A673 (cell line): ENCODE measurements at regions not wholly inside any gene's neighbourhood (a gene's known extent, or its start where the extent isn't known, plus 50 kb on each side); places are given as distances from the start of the nearest gene placed in this dataset.

Experiments used
- BruUV-seq: library from RNA; stranded (reverse); fragments of 400-500 nt; replicated peaks from 2 replicates; lab custom pipeline; 2021; lab: Mats Ljungman, UMichigan
- CTCF ChIA-PET: fragments of 300-600 bp; sonication (Branson Sonifier 250); formaldehyde crosslinking; loops from one replicate; lab custom pipeline; 2022; ENCODE audit warnings: antibody characterized with exemption; lab: Charles Lee
- POLR2A ChIA-PET: fragments of 300-600 bp; sonication (Branson Sonifier 250); formaldehyde crosslinking; loops from one replicate; lab custom pipeline; 2022; ENCODE audit warnings: antibody characterized with exemption; ENCODE audit not compliant: low non-redundant PET; lab: Charles Lee
- DNase-seq: peaks from one replicate; pipeline ENCODE4 v3.0.0-alpha.2; 2015; ENCODE audit warnings: low spot score
- H3K27ac ChIP-seq: fragments of 200-600 bp; sonication (generic); 2 replicates; pipeline ENCODE4 v1.5.1; 2016; ENCODE audit warnings: mixed run types, low read depth, mild to moderate bottlenecking, mixed read lengths, antibody characterized with exemption, low read length; ENCODE audit not compliant: poor library complexity, severe bottlenecking
- H3K27me3 ChIP-seq: fragments of 200-600 bp; sonication (generic); replicated peaks from 2 replicates; pipeline ENCODE4 v1.6.1; 2017; ENCODE audit warnings: mixed run types, low read depth, mild to moderate bottlenecking, mixed read lengths, antibody characterized with exemption, low read length; ENCODE audit not compliant: insufficient read depth, poor library complexity
- H3K36me3 ChIP-seq: fragments of 200-600 bp; sonication (generic); 2 replicates; pipeline ENCODE4 v1.6.1; 2016; ENCODE audit warnings: mixed run types, mild to moderate bottlenecking, mixed read lengths, antibody characterized with exemption, low read length; ENCODE audit not compliant: insufficient read depth, poor library complexity, severe bottlenecking
- H3K4me1 ChIP-seq: fragments of 200-600 bp; sonication (generic); 2 replicates; pipeline ENCODE4 v1.6.1; 2017; ENCODE audit warnings: mixed run types, mild to moderate bottlenecking, mixed read lengths, antibody characterized with exemption, low read length; ENCODE audit not compliant: insufficient read depth, poor library complexity, severe bottlenecking
- H3K4me3 ChIP-seq: fragments of 200-600 bp; sonication (generic); 2 replicates; pipeline ENCODE4 v1.5.1; 2016; ENCODE audit warnings: low read depth, mixed run types, mild to moderate bottlenecking, mixed read lengths, low read length; ENCODE audit not compliant: poor library complexity, severe bottlenecking
- H3K9me3 ChIP-seq: fragments of 200-600 bp; sonication (generic); 2 replicates; pipeline ENCODE4 v1.6.1; 2016; ENCODE audit warnings: mixed run types, low read depth, mild to moderate bottlenecking, mixed read lengths, antibody characterized with exemption, low read length; ENCODE audit not compliant: poor library complexity, severe bottlenecking
- EZH2 ChIP-seq: fragments of 200-600 bp; sonication (generic); IDR thresholded peaks from 2 replicates; pipeline ENCODE4 v1.6.1; 2017; ENCODE audit warnings: borderline replicate concordance, low read depth, mild to moderate bottlenecking, mixed read lengths, antibody characterized with exemption, low read length; ENCODE audit not compliant: poor library complexity, severe bottlenecking
- intact Hi-C: fragments of 100-400 bp; cut with micrococcal nuclease; formaldehyde crosslinking; loops from one replicate; pipeline ENCODE4 v1.10.0; 2022; ENCODE audit not compliant: unreplicated experiment
- TF ChIP-seq, protein P1 (sequence below): fragments of 300-800, 200-600 bp; sonication (generic); conservative IDR thresholded peaks from 2 replicates; pipeline ENCODE4 v1.5.1; 2017; ENCODE audit warnings: low read depth, mild to moderate bottlenecking, antibody characterized with exemption, low read length, moderate library complexity, mixed read lengths

DNA sequence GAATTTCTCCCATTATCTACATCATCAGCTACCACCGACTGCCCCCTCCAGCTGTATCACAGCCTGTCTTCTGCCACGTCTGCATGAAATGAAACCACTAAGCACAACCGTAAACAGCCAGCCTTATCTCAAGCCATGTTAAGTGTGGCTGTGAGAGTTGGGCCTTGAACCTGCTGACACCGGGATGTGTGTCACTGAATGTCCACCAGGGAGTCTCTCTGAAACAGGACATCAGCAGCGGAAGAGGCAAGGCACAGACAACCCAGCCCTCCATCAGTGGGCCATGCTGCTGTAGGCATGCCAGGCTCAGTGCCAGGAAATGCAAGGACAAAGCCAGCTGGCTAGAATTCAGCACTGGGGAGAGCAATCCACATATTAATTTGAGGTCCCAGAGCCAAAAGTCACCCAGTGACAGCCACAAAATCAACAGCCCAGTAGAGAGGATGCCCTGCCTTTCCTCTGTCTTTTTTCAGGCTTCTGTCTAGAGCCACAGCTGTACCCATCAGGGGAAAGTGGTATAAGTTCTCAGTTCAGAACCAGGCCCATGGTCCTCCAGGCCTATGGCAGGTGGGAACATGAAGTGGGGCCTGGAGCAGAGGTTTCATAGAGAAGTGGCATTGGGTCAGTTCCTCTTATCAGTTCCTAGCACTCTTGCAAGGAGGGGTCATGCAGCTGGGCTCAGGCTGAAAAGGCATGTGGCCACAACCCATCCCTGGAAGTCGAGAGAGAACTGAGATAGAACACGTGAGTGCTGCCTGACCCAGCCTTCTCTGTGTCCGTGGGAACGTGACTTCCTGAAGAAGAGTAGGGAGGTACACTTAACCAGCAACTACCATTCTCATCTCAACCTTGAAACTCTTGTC lies 199.4 kb downstream of the ESM1 start:
- Histone ChIP-seq H3K27me3 (no peaks in the 10 kb centered on the region), H3K27ac (no peak overlapping the region), H3K4me3 (no peak overlapping the region), H3K9me3 (no peaks in the 10 kb centered on the region), H3K4me1 (peaks cover 3% of the 10 kb centered on the region), H3K36me3 (no peaks in the 10 kb centered on the region)
- no TSS peak for BruUV-seq
- intact Hi-C loops: no loop called here
- no peak for TF ChIP-seq EZH2
- TF ChIP-seq, protein P1, sequence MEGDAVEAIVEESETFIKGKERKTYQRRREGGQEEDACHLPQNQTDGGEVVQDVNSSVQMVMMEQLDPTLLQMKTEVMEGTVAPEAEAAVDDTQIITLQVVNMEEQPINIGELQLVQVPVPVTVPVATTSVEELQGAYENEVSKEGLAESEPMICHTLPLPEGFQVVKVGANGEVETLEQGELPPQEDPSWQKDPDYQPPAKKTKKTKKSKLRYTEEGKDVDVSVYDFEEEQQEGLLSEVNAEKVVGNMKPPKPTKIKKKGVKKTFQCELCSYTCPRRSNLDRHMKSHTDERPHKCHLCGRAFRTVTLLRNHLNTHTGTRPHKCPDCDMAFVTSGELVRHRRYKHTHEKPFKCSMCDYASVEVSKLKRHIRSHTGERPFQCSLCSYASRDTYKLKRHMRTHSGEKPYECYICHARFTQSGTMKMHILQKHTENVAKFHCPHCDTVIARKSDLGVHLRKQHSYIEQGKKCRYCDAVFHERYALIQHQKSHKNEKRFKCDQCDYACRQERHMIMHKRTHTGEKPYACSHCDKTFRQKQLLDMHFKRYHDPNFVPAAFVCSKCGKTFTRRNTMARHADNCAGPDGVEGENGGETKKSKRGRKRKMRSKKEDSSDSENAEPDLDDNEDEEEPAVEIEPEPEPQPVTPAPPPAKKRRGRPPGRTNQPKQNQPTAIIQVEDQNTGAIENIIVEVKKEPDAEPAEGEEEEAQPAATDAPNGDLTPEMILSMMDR: no peak
- peak; percentile 31 for DNase-seq
- CTCF ChIA-PET: no interaction called here
- POLR2A ChIA-PET: no interaction called here

DNA sequence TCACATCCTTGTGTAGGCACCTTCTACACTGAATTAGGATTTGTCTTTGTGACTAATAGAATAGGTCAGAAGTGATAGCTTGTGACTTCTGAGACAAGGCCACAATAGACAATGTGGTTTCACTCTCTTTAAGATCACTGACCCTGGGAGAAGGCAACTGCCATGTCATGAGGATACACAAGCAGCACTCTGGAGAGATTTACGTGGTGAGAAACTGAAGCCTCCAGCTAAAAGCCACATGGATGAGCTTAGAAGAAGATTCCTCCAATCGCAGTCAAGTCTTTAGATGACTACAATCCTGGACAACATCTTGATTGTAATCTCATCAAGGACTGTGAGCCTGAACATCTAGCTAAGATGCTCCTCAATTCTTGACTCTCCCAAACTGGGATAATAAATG lies 206.6 kb downstream of the ESM1 start:
- no peak for DNase-seq
- POLR2A ChIA-PET: no interaction called here
- Histone ChIP-seq H3K27ac (no peak overlapping the region), H3K4me3 (no peak overlapping the region), H3K36me3 (no peaks in the 10 kb centered on the region), H3K9me3 (no peaks in the 10 kb centered on the region), H3K4me1 (no peaks in the 10 kb centered on the region), H3K27me3 (no peaks in the 10 kb centered on the region)
- TF ChIP-seq, protein P1: no peak
- TF ChIP-seq EZH2: no peak
- BruUV-seq: no TSS peak
- CTCF ChIA-PET: no interaction called here
- intact Hi-C loops: no loop called here

DNA sequence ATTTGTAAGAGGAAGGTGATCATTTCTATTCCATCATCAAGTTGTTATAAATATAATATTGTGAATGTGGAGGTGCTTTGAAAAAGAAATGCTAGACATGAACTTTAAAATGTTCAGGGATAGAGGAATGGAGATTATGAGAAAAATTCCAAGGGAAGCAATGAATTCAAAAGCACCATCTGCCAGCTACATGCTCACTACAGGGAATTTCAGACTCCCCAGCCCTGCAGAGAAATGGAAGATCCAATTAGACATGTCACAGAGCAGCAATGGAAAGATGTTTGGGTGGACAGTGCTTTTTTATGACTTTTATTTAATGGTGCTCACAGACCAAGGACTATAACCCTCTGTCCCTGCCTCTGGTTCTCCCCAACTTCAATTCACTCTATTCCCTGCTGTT lies 209.7 kb downstream of the ESM1 start:
- Histone ChIP-seq H3K36me3 (no peaks in the 10 kb centered on the region), H3K4me1 (no peaks in the 10 kb centered on the region)

More for the DNA sequence above, 209.7 kb downstream of the ESM1 start:
- ChIA-PET CTCF (no interaction called here), POLR2A (no interaction called here)
- no peak for DNase-seq
- H3K27ac ChIP-seq: no peak overlapping the region
- H3K9me3 ChIP-seq: no peaks in the 10 kb centered on the region
- no peak overlapping the region for H3K4me3 ChIP-seq
- no peaks in the 10 kb centered on the region for H3K27me3 ChIP-seq
- BruUV-seq: no TSS peak
- intact Hi-C loops: no loop called here
- no peak for TF ChIP-seq EZH2
- TF ChIP-seq, protein P1: no peak
